A673 (cell line): ENCODE measurements at regions not wholly inside any gene's neighbourhood (a gene's known extent, or its start where the extent isn't known, plus 50 kb on each side); places are given as distances from the start of the nearest gene placed in this dataset.
"Not testable (repeated sequence)": the region's sequence is repeated elsewhere in the genome, so short reads cannot be mapped to it uniquely, and the experiment has no call there.

ENCODE experiments used
- BruUV-seq: library from RNA; stranded (reverse); fragments of 400-500 nt; replicated peaks from 2 replicates; lab custom pipeline; 2021; lab: Mats Ljungman, UMichigan
- CTCF ChIA-PET: fragments of 300-600 bp; sonication (Branson Sonifier 250); formaldehyde crosslinking; loops from one replicate; lab custom pipeline; 2022; ENCODE audit warnings: antibody characterized with exemption; lab: Charles Lee
- POLR2A ChIA-PET: fragments of 300-600 bp; sonication (Branson Sonifier 250); formaldehyde crosslinking; loops from one replicate; lab custom pipeline; 2022; ENCODE audit warnings: antibody characterized with exemption; ENCODE audit not compliant: low non-redundant PET; lab: Charles Lee
- DNase-seq: peaks from one replicate; pipeline ENCODE4 v3.0.0-alpha.2; 2015; ENCODE audit warnings: low spot score
- H3K27ac ChIP-seq: fragments of 200-600 bp; sonication (generic); 2 replicates; pipeline ENCODE4 v1.5.1; 2016; ENCODE audit warnings: mixed run types, low read depth, mild to moderate bottlenecking, mixed read lengths, antibody characterized with exemption, low read length; ENCODE audit not compliant: poor library complexity, severe bottlenecking
- H3K27me3 ChIP-seq: fragments of 200-600 bp; sonication (generic); replicated peaks from 2 replicates; pipeline ENCODE4 v1.6.1; 2017; ENCODE audit warnings: mixed run types, low read depth, mild to moderate bottlenecking, mixed read lengths, antibody characterized with exemption, low read length; ENCODE audit not compliant: insufficient read depth, poor library complexity
- H3K36me3 ChIP-seq: fragments of 200-600 bp; sonication (generic); 2 replicates; pipeline ENCODE4 v1.6.1; 2016; ENCODE audit warnings: mixed run types, mild to moderate bottlenecking, mixed read lengths, antibody characterized with exemption, low read length; ENCODE audit not compliant: insufficient read depth, poor library complexity, severe bottlenecking
- H3K4me1 ChIP-seq: fragments of 200-600 bp; sonication (generic); 2 replicates; pipeline ENCODE4 v1.6.1; 2017; ENCODE audit warnings: mixed run types, mild to moderate bottlenecking, mixed read lengths, antibody characterized with exemption, low read length; ENCODE audit not compliant: insufficient read depth, poor library complexity, severe bottlenecking
- H3K4me3 ChIP-seq: fragments of 200-600 bp; sonication (generic); 2 replicates; pipeline ENCODE4 v1.5.1; 2016; ENCODE audit warnings: low read depth, mixed run types, mild to moderate bottlenecking, mixed read lengths, low read length; ENCODE audit not compliant: poor library complexity, severe bottlenecking
- H3K9me3 ChIP-seq: fragments of 200-600 bp; sonication (generic); 2 replicates; pipeline ENCODE4 v1.6.1; 2016; ENCODE audit warnings: mixed run types, low read depth, mild to moderate bottlenecking, mixed read lengths, antibody characterized with exemption, low read length; ENCODE audit not compliant: poor library complexity, severe bottlenecking
- CTCF ChIP-seq: fragments of 300-800, 200-600 bp; sonication (generic); conservative IDR thresholded peaks from 2 replicates; pipeline ENCODE4 v1.5.1; 2017; ENCODE audit warnings: low read depth, mild to moderate bottlenecking, antibody characterized with exemption, low read length, moderate library complexity, mixed read lengths
- EZH2 ChIP-seq: fragments of 200-600 bp; sonication (generic); IDR thresholded peaks from 2 replicates; pipeline ENCODE4 v1.6.1; 2017; ENCODE audit warnings: borderline replicate concordance, low read depth, mild to moderate bottlenecking, mixed read lengths, antibody characterized with exemption, low read length; ENCODE audit not compliant: poor library complexity, severe bottlenecking
- intact Hi-C: fragments of 100-400 bp; cut with micrococcal nuclease; formaldehyde crosslinking; loops from one replicate; pipeline ENCODE4 v1.10.0; 2022; ENCODE audit not compliant: unreplicated experiment

- POLR2A ChIA-PET = no interaction called here
- no peak overlapping the region for H3K4me3 ChIP-seq
- H3K27me3 ChIP-seq = peaks cover 9% of the 10 kb centered on the region
- CTCF ChIA-PET = no interaction called here
- no peaks in the 10 kb centered on the region for H3K4me1 ChIP-seq
- no peaks in the 10 kb centered on the region for H3K36me3 ChIP-seq
- no peak for DNase-seq
- TF ChIP-seq EZH2 = no peak
- no peak for TF ChIP-seq CTCF
- intact Hi-C loops = no loop called here
- no peaks in the 10 kb centered on the region for H3K9me3 ChIP-seq
- H3K27ac ChIP-seq = no peak overlapping the region
- BruUV-seq = no TSS peak
Measured at GRCh38 chr9:38125889-38126288, 56.9 kb upstream of the SHB start.

- DNase-seq, CTCF ChIA-PET, H3K27ac ChIP-seq, H3K9me3 ChIP-seq, POLR2A ChIA-PET, intact Hi-C loops, H3K4me3 ChIP-seq, H3K27me3 ChIP-seq, BruUV-seq, H3K36me3 ChIP-seq, H3K4me1 ChIP-seq: not testable (repeated sequence)
Measured at GRCh38 chr9:38123359-38123758, 54.3 kb upstream of the SHB start.

GRCh38 chr9:38120961-38121360 lies 51.9 kb upstream of the SHB start:
- no peak for TF ChIP-seq CTCF
- no peak for TF ChIP-seq EZH2
- Histone ChIP-seq H3K27me3 (peaks cover 9% of the 10 kb centered on the region), H3K9me3 (no peaks in the 10 kb centered on the region), H3K4me3 (no peak overlapping the region), H3K4me1 (no peaks in the 10 kb centered on the region), H3K27ac (no peak overlapping the region), H3K36me3 (no peaks in the 10 kb centered on the region)
- no peak for DNase-seq
- BruUV-seq = no TSS peak
- ChIA-PET POLR2A (no interaction called here), CTCF (no interaction called here)
- intact Hi-C loops = no loop called here

- Histone ChIP-seq H3K36me3 (no peaks in the 10 kb centered on the region), H3K9me3 (no peaks in the 10 kb centered on the region), H3K4me3 (no peak overlapping the region), H3K4me1 (no peaks in the 10 kb centered on the region), H3K27me3 (peaks cover 5% of the 10 kb centered on the region), H3K27ac (no peak overlapping the region)
- ChIA-PET POLR2A (no interaction called here), CTCF (no interaction called here)
- no peak for TF ChIP-seq CTCF
- TF ChIP-seq EZH2 = no peak
- no peak for DNase-seq
- intact Hi-C loops = no loop called here
- BruUV-seq = no TSS peak
Measured at GRCh38 chr9:38119560-38120236, 50.7 kb upstream of the SHB start.
